Liver (tissue), 7 donors: ENCODE measurements at regions not wholly inside any gene's neighbourhood (a gene's known extent, or its start where the extent isn't known, plus 50 kb on each side); places are given as distances from the start of the nearest gene placed in this dataset.

Source experiments
- DNase-seq: peaks from one replicate; pipeline ENCODE4 v3.0.0-alpha.2; 2017; ENCODE audit warnings: low spot score
- H3K27ac ChIP-seq, 2 donors: one replicate each; pipeline ENCODE4 v1.7.0; 2013; ENCODE audit warnings: inconsistent platforms in 2 of 2, low read length in 2 of 2, control low read depth in 1 of 2, low read depth in 1 of 2, mild to moderate bottlenecking in 1 of 2
- H3K27me3 ChIP-seq, 4 donors: one replicate each; pipeline versions ENCODE4 v1.6.1 to v1.7.0; 2013; ENCODE audit warnings: low read length in 3 of 4, inconsistent platforms in 1 of 4, mild to moderate bottlenecking in 1 of 4, moderate library complexity in 1 of 4; ENCODE audit not compliant: control insufficient read depth in 4 of 4, insufficient read depth in 4 of 4
- H3K36me3 ChIP-seq, 4 donors: one replicate each; pipeline versions ENCODE4 v1.6.1 to v1.7.0; 2013; ENCODE audit warnings: low read length in 3 of 4, mild to moderate bottlenecking in 3 of 4, low read depth in 1 of 4, moderate library complexity in 1 of 4; ENCODE audit not compliant: control insufficient read depth in 4 of 4, insufficient read depth in 3 of 4
- H3K4me1 ChIP-seq, 4 donors: one replicate each; pipeline versions ENCODE4 v1.6.1 to v1.7.0; 2013; ENCODE audit warnings: low read length in 3 of 4, mild to moderate bottlenecking in 3 of 4, moderate library complexity in 1 of 4; ENCODE audit not compliant: control insufficient read depth in 4 of 4, insufficient read depth in 4 of 4
- H3K4me3 ChIP-seq, 3 donors: one replicate each; pipeline versions ENCODE4 v1.6.1 to v1.7.0; 2013; ENCODE audit warnings: low read length in 3 of 3, control low read depth in 1 of 3, low read depth in 1 of 3, mild to moderate bottlenecking in 1 of 3
- H3K9ac ChIP-seq, 2 donors: one replicate each; pipeline ENCODE4 v1.7.0; 2013; ENCODE audit warnings: low read length in 2 of 2, mild to moderate bottlenecking in 2 of 2, moderate library complexity in 2 of 2, control low read depth in 1 of 2, low read depth in 1 of 2
- H3K9me3 ChIP-seq, 4 donors: one replicate each; pipeline versions ENCODE4 v1.6.1 to v1.7.0; 2013; ENCODE audit warnings: low read length in 3 of 4; ENCODE audit not compliant: control insufficient read depth in 4 of 4
- ATF3 ChIP-seq: IDR thresholded peaks from 2 replicates; pipeline ENCODE4 v1.6.1; 2016; ENCODE audit warnings: antibody characterized with exemption
- EGR1 ChIP-seq, 2 donors: IDR thresholded peaks; 2 replicates each; pipeline ENCODE4 v1.6.1; 2016 to 2018; ENCODE audit warnings: antibody characterized with exemption in 2 of 2, low read depth in 2 of 2
- FOXA1 ChIP-seq: IDR thresholded peaks from 2 replicates; pipeline ENCODE4 v1.6.1; 2016; ENCODE audit warnings: antibody characterized with exemption
- FOXA2 ChIP-seq: IDR thresholded peaks from 2 replicates; pipeline ENCODE4 v1.6.1; 2016; ENCODE audit warnings: antibody characterized with exemption
- GABPA ChIP-seq, 2 donors: IDR thresholded peaks in 1 of 2; conservative IDR thresholded peaks in 1 of 2; 2 replicates each; pipeline ENCODE4 v1.6.1; 2016; ENCODE audit warnings: antibody characterized with exemption in 2 of 2, mild to moderate bottlenecking in 1 of 2, moderate library complexity in 1 of 2
- HNF4A ChIP-seq, 2 donors: conservative IDR thresholded peaks; 2 replicates each; pipeline ENCODE4 v1.6.1; 2016; ENCODE audit warnings: antibody characterized with exemption in 2 of 2, mild to moderate bottlenecking in 2 of 2
- HNF4G ChIP-seq: IDR thresholded peaks from 2 replicates; pipeline ENCODE4 v1.6.1; 2016; ENCODE audit warnings: antibody characterized with exemption
- JUND ChIP-seq, 2 donors: IDR thresholded peaks; 2 replicates each; pipeline ENCODE4 v1.6.1; 2016; ENCODE audit warnings: antibody characterized with exemption in 2 of 2
- MAX ChIP-seq: IDR thresholded peaks from 2 replicates; pipeline ENCODE4 v1.6.1; 2016; ENCODE audit warnings: antibody characterized with exemption
- NR2F2 ChIP-seq: IDR thresholded peaks from 2 replicates; pipeline ENCODE4 v1.6.1; 2016; ENCODE audit warnings: antibody characterized with exemption
- RAD21 ChIP-seq, 2 donors: IDR thresholded peaks; 2 replicates each; pipeline ENCODE4 v1.6.1; 2016; ENCODE audit warnings: antibody characterized with exemption in 2 of 2, mild to moderate bottlenecking in 2 of 2
- REST ChIP-seq: IDR thresholded peaks from 2 replicates; pipeline ENCODE4 v1.6.1; 2016; ENCODE audit warnings: antibody characterized with exemption, mild to moderate bottlenecking
- RXRA ChIP-seq, 2 donors: IDR thresholded peaks; 2 replicates each; pipeline ENCODE4 v1.6.1; 2017 to 2018; ENCODE audit warnings: antibody characterized with exemption in 2 of 2, mild to moderate bottlenecking in 1 of 2
- SP1 ChIP-seq: IDR thresholded peaks from 2 replicates; pipeline ENCODE4 v1.6.1; 2018; ENCODE audit warnings: antibody characterized with exemption, mild to moderate bottlenecking
- TAF1 ChIP-seq: conservative IDR thresholded peaks from 2 replicates; pipeline ENCODE4 v1.6.1; 2016; ENCODE audit warnings: antibody characterized with exemption, mild to moderate bottlenecking
- YY1 ChIP-seq: IDR thresholded peaks from 2 replicates; pipeline ENCODE4 v1.6.1; 2016; ENCODE audit warnings: antibody characterized with exemption, mild to moderate bottlenecking
- ZBTB33 ChIP-seq: IDR thresholded peaks from 2 replicates; pipeline ENCODE4 v1.6.1; 2016; ENCODE audit warnings: antibody characterized with exemption
- WGBS: extraction: QIAGEN DNeasy Blood & Tissue Kit; methylation state at CpG from one replicate; pipeline ENCODE4 v1.1.7; 2013; 5-methylcytosine and 5-hydroxymethylcytosine counted together
- donor health status: healthy.
- donor health status: healthy.
- donor health status: healthy.
- donor health status: healthy.

- Histone ChIP-seq H3K27ac (no peak overlapping the region), H3K4me1 (no peaks in the 10 kb centered on the region), H3K9me3 (no peaks in the 10 kb centered on the region), H3K4me3 (no peak overlapping the region), H3K27me3 (no peaks in the 10 kb centered on the region), H3K9ac (no peak overlapping the region), H3K36me3 (no peaks in the 10 kb centered on the region)
- no peak for DNase-seq
- WGBS: 67% methylated on average over 6 of the region's 6 CpGs
- no peak for TF ChIP-seq HNF4A (conservative IDR thresholded peaks at IDR 0.05)
- no peak for TF ChIP-seq MAX
- TF ChIP-seq FOXA1: no peak
- no peak for TF ChIP-seq SP1
- TF ChIP-seq EGR1 (IDR thresholded peaks at IDR 0.05; ENCODE audit: low read depth in 2 of 2): no peak
- TF ChIP-seq RXRA (IDR thresholded peaks at IDR 0.05): no peak
- TF ChIP-seq HNF4G: no peak
- TF ChIP-seq ZBTB33: no peak
- no peak for TF ChIP-seq FOXA2
- no peak for TF ChIP-seq REST
- no peak for TF ChIP-seq JUND (IDR thresholded peaks at IDR 0.05)
These were observed 88.3 kb upstream of the PTCH1 start for GRCh38 chr9:95605101-95605500.

GRCh38 chr9:95598236-95598635 lies 81.5 kb upstream of the PTCH1 start:
- TF ChIP-seq EGR1 (IDR thresholded peaks at IDR 0.05; ENCODE audit: low read depth in 2 of 2): no peak
- no peak for TF ChIP-seq REST
- no peak for TF ChIP-seq YY1
- TF ChIP-seq GABPA (IDR thresholded peaks at IDR 0.05 in 1 of 2, conservative IDR thresholded peaks at IDR 0.05 in 1 of 2): no peak
- no peak for TF ChIP-seq TAF1
- TF ChIP-seq HNF4A (conservative IDR thresholded peaks at IDR 0.05): no peak
- TF ChIP-seq RXRA (IDR thresholded peaks at IDR 0.05): no peak
- TF ChIP-seq MAX: no peak
- TF ChIP-seq ATF3: no peak
- TF ChIP-seq SP1: no peak
- TF ChIP-seq RAD21 (IDR thresholded peaks at IDR 0.05): no peak
- no peak for TF ChIP-seq JUND (IDR thresholded peaks at IDR 0.05)
- TF ChIP-seq FOXA2: no peak
- no peak for TF ChIP-seq NR2F2
- no peak for TF ChIP-seq FOXA1
- TF ChIP-seq ZBTB33: no peak
- 88% methylated on average over 2 of the region's 2 CpGs for WGBS

More at GRCh38 chr9:95598236-95598635, 81.5 kb upstream of the PTCH1 start:
- H3K27me3 ChIP-seq: no peaks in the 10 kb centered on the region
- no peaks in the 10 kb centered on the region for H3K9me3 ChIP-seq
- H3K4me1 ChIP-seq: no peaks in the 10 kb centered on the region
- no peak overlapping the region for H3K9ac ChIP-seq
- no peaks in the 10 kb centered on the region for H3K36me3 ChIP-seq
- H3K27ac ChIP-seq: no peak overlapping the region
- no peak for DNase-seq
- H3K4me3 ChIP-seq: no peak overlapping the region
